IPS DF 6.9 (cell line): ENCODE measurements at regions not wholly inside any gene's neighbourhood (a gene's known extent, or its start where the extent isn't known, plus 50 kb on each side); places are given as distances from the start of the nearest gene placed in this dataset.
"Not testable (repeated sequence)": the region's sequence is repeated elsewhere in the genome, so short reads cannot be mapped to it uniquely, and the experiment has no call there.

ENCODE experiments used
- DNase-seq: peaks from one replicate; pipeline ENCODE4 v3.0.0-alpha.2; 2013; ENCODE audit warnings: low read depth, low spot score
- H3K27ac ChIP-seq: one replicate; pipeline ENCODE4 v1.5.1; 2013; ENCODE audit warnings: low read length, control low read depth
- H3K27me3 ChIP-seq: 2 replicates; pipeline ENCODE4 v1.6.1; 2013; ENCODE audit warnings: mild to moderate bottlenecking, low read length; ENCODE audit not compliant: control insufficient read depth, insufficient read depth
- H3K36me3 ChIP-seq: 2 replicates; pipeline ENCODE4 v1.6.1; 2013; ENCODE audit warnings: low read length; ENCODE audit not compliant: control insufficient read depth, insufficient read depth
- H3K4me1 ChIP-seq: 2 replicates; pipeline ENCODE4 v1.6.1; 2013; ENCODE audit warnings: low read length; ENCODE audit not compliant: control insufficient read depth, insufficient read depth
- H3K4me3 ChIP-seq: 2 replicates; pipeline ENCODE4 v1.5.1; 2013; ENCODE audit warnings: mild to moderate bottlenecking, low read length
- H3K9me3 ChIP-seq: 2 replicates; pipeline ENCODE4 v1.6.1; 2013; ENCODE audit warnings: low read length, inconsistent platforms; ENCODE audit not compliant: control insufficient read depth, insufficient read depth
- WGBS: extraction: QIAGEN DNeasy Blood & Tissue Kit; methylation state at CpG from one replicate; pipeline ENCODE4 v1.1.7; 2013; ENCODE audit warnings: mixed read lengths, missing lambda C conversion rate; ENCODE audit not compliant: insufficient read length, insufficient coverage; 5-methylcytosine and 5-hydroxymethylcytosine counted together

- no peaks in the 10 kb centered on the region for H3K4me1 ChIP-seq
- no peak overlapping the region for H3K4me3 ChIP-seq
- no peak for DNase-seq
- H3K9me3 ChIP-seq: no peaks in the 10 kb centered on the region
- H3K27me3 ChIP-seq: no peaks in the 10 kb centered on the region
- H3K36me3 ChIP-seq: no peaks in the 10 kb centered on the region
- H3K27ac ChIP-seq: no peak overlapping the region
- WGBS: no CpG with 5 or more reads among the region's 1 CpG
These were observed 153.7 kb downstream of the RTL9 start for GRCh38 chrX:110512341-110512740.

- no CpG with 5 or more reads among the region's 2 CpGs for WGBS
- Histone ChIP-seq H3K4me3 (no peak overlapping the region), H3K9me3 (no peaks in the 10 kb centered on the region), H3K27ac (no peak overlapping the region), H3K4me1 (no peaks in the 10 kb centered on the region), H3K36me3 (no peaks in the 10 kb centered on the region), H3K27me3 (no peaks in the 10 kb centered on the region)
- DNase-seq: no peak
These were observed 155.9 kb downstream of the RTL9 start for GRCh38 chrX:110514509-110514908.

GRCh38 chrX:110519501-110519900 is 160.9 kb downstream of the RTL9 start:
- DNase-seq: no peak
- Histone ChIP-seq H3K27ac (no peak overlapping the region), H3K4me3 (no peak overlapping the region), H3K36me3 (no peaks in the 10 kb centered on the region), H3K4me1 (0 out of 2 replicates have a peak, but pooled peaks cover 1% of the 10 kb centered on the region), H3K27me3 (no peaks in the 10 kb centered on the region), H3K9me3 (no peaks in the 10 kb centered on the region)
- no CpG with 5 or more reads among the region's 3 CpGs for WGBS

- no peaks in the 10 kb centered on the region for H3K36me3 ChIP-seq
- no CpG with 5 or more reads among the region's 7 CpGs for WGBS
These were observed 161.3 kb downstream of the RTL9 start for GRCh38 chrX:110519906-110520452.

GRCh38 chrX:110520652-110521051 is 162.0 kb downstream of the RTL9 start:
- H3K4me1 ChIP-seq, H3K9me3 ChIP-seq, H3K36me3 ChIP-seq, H3K4me3 ChIP-seq, DNase-seq, H3K27ac ChIP-seq, H3K27me3 ChIP-seq: not testable (repeated sequence)
- WGBS: no CpG with 5 or more reads among the region's 13 CpGs

More at GRCh38 chrX:110519906-110520452, 161.3 kb downstream of the RTL9 start:
- H3K9me3 ChIP-seq: no peaks in the 10 kb centered on the region
- no peak overlapping the region for H3K27ac ChIP-seq
- H3K4me1 ChIP-seq: 0 out of 2 replicates have a peak, but pooled peaks cover 1% of the 10 kb centered on the region
- no peak for DNase-seq
- H3K27me3 ChIP-seq: no peaks in the 10 kb centered on the region
- H3K4me3 ChIP-seq: no peak overlapping the region

- Histone ChIP-seq H3K36me3 (no peaks in the 10 kb centered on the region), H3K4me3 (no peak overlapping the region), H3K4me1 (no peaks in the 10 kb centered on the region), H3K27me3 (no peaks in the 10 kb centered on the region), H3K27ac (no peak overlapping the region), H3K9me3 (no peaks in the 10 kb centered on the region)
- DNase-seq: no peak
- WGBS: no CpG with 5 or more reads among the region's 2 CpGs
These were observed 173.4 kb downstream of the RTL9 start for GRCh38 chrX:110531873-110532580.

- no CpG with 5 or more reads among the region's 1 CpG for WGBS
- H3K4me1 ChIP-seq: no peaks in the 10 kb centered on the region
- no peaks in the 10 kb centered on the region for H3K27me3 ChIP-seq
- no peak for DNase-seq
- H3K4me3 ChIP-seq: no peak overlapping the region
- no peaks in the 10 kb centered on the region for H3K9me3 ChIP-seq
- H3K27ac ChIP-seq: no peak overlapping the region
- H3K36me3 ChIP-seq: no peaks in the 10 kb centered on the region
These were observed 173.9 kb downstream of the RTL9 start for GRCh38 chrX:110532581-110532931.

- no peak overlapping the region for H3K27ac ChIP-seq
- DNase-seq: no peak
- WGBS: no CpG with 5 or more reads among the region's 2 CpGs
- no peaks in the 10 kb centered on the region for H3K27me3 ChIP-seq
- no peaks in the 10 kb centered on the region for H3K36me3 ChIP-seq
- no peaks in the 10 kb centered on the region for H3K9me3 ChIP-seq
- no peak overlapping the region for H3K4me3 ChIP-seq
- no peaks in the 10 kb centered on the region for H3K4me1 ChIP-seq
These were observed 178.2 kb downstream of the RTL9 start for GRCh38 chrX:110536816-110537215.

GRCh38 chrX:110541266-110541665 is 182.6 kb downstream of the RTL9 start:
- no peaks in the 10 kb centered on the region for H3K27me3 ChIP-seq
- no CpG with 5 or more reads among the region's 1 CpG for WGBS
- no peak overlapping the region for H3K4me3 ChIP-seq
- no peak overlapping the region for H3K27ac ChIP-seq
- H3K36me3 ChIP-seq: no peaks in the 10 kb centered on the region
- no peaks in the 10 kb centered on the region for H3K9me3 ChIP-seq
- no peak for DNase-seq
- no peaks in the 10 kb centered on the region for H3K4me1 ChIP-seq

- not testable (repeated sequence) for H3K27me3 ChIP-seq, H3K9me3 ChIP-seq, H3K4me3 ChIP-seq, H3K27ac ChIP-seq, DNase-seq, H3K36me3 ChIP-seq, H3K4me1 ChIP-seq
- no CpG with 5 or more reads among the region's 4 CpGs for WGBS
These were observed 192.2 kb downstream of the RTL9 start for GRCh38 chrX:110550854-110551253.

- no peaks in the 10 kb centered on the region for H3K4me1 ChIP-seq
- H3K36me3 ChIP-seq: no peaks in the 10 kb centered on the region
- DNase-seq: no peak
- H3K9me3 ChIP-seq: no peaks in the 10 kb centered on the region
- no peak overlapping the region for H3K4me3 ChIP-seq
- no CpG with 5 or more reads among the region's 12 CpGs for WGBS
- H3K27me3 ChIP-seq: no peaks in the 10 kb centered on the region
- no peak overlapping the region for H3K27ac ChIP-seq
These were observed 199.2 kb downstream of the RTL9 start for GRCh38 chrX:110557864-110558263.
